Endothelial cell of umbilical vein (primary cell): ENCODE measurements at regions not wholly inside any gene's neighbourhood (a gene's known extent, or its start where the extent isn't known, plus 50 kb on each side); places are given as distances from the start of the nearest gene placed in this dataset.

Experiments
- BruUV-seq: library from RNA; stranded (reverse); fragments of 400-500 nt; replicated peaks from 2 replicates; lab custom pipeline; 2021; lab: Mats Ljungman, UMichigan
- CTCF ChIA-PET: fragments of 300-600, 350-600 bp; sonication (Branson Sonifier 250); formaldehyde crosslinking; loops from one replicate; lab custom pipeline; 2021; ENCODE audit warnings: antibody characterized with exemption, inconsistent platforms; lab: Charles Lee
- POLR2A ChIA-PET: fragments of 300-600, 350-600 bp; sonication (Branson Sonifier 250); formaldehyde crosslinking; loops from one replicate; lab custom pipeline; 2021; ENCODE audit warnings: antibody characterized with exemption, inconsistent platforms; lab: Charles Lee
- DNase-seq: peaks from one replicate; pipeline ENCODE4 v3.0.0-alpha.2; 2011; ENCODE audit warnings: low read depth, low spot score
- FAIRE-seq: peaks from 2 replicates; lab custom pipeline; 2011; peaks lifted over from hg19 to GRCh38; lab: Jason Lieb, UNC
- H2AFZ ChIP-seq: 2 replicates; pipeline ENCODE4 v1.6.0; 2012; ENCODE audit warnings: low read depth, low read length, control low read depth, inconsistent platforms
- H3K27ac ChIP-seq: 2 replicates; pipeline ENCODE4 v1.5.1; 2011; ENCODE audit warnings: low read depth, mild to moderate bottlenecking, control low read depth, low read length, moderate library complexity; ENCODE audit not compliant: insufficient read depth
- H3K27me3 ChIP-seq, 2 experiments: 2 replicates each; pipeline versions ENCODE4 v1.6.0 to v1.6.1; 2011; ENCODE audit warnings: low read length in 2 of 2, mixed read lengths in 1 of 2; ENCODE audit not compliant: control insufficient read depth in 2 of 2, insufficient read depth in 2 of 2
- H3K36me3 ChIP-seq, 2 experiments: 2 replicates in 1 of 2; 3 replicates in 1 of 2; pipeline ENCODE4 v1.5.1; 2011; ENCODE audit warnings: low read length in 2 of 2, mild to moderate bottlenecking in 1 of 2, moderate library complexity in 1 of 2; ENCODE audit not compliant: control insufficient read depth in 2 of 2, insufficient read depth in 2 of 2; ENCODE audit errors: extremely low read depth in 1 of 2
- H3K4me1 ChIP-seq: 3 replicates; pipeline ENCODE4 v1.5.1; 2011; ENCODE audit warnings: mild to moderate bottlenecking, low read length; ENCODE audit not compliant: control insufficient read depth, insufficient read depth; ENCODE audit errors: extremely low read depth
- H3K4me2 ChIP-seq: 2 replicates; pipeline ENCODE4 v1.6.1; 2011; ENCODE audit warnings: low read length, control low read depth, mixed read lengths; ENCODE audit not compliant: insufficient read depth
- H3K4me3 ChIP-seq, 3 experiments: fragments of 200-600 bp in 1 of 3; sonication (generic), shearing (Covaris generic) in 1 of 3; replicated peaks in 1 of 3; 2 replicates each; pipeline ENCODE4 v1.5.1; 2011 to 2016; ENCODE audit warnings: control low read depth in 3 of 3, low read length in 3 of 3, mild to moderate bottlenecking in 2 of 3, inconsistent platforms in 1 of 3, low read depth in 1 of 3, moderate library complexity in 1 of 3; ENCODE audit not compliant: insufficient read depth in 1 of 3
- H3K79me2 ChIP-seq: 2 replicates; pipeline ENCODE4 v1.6.0; 2012; ENCODE audit warnings: low read length, inconsistent platforms; ENCODE audit not compliant: control insufficient read depth, insufficient read depth
- H3K9ac ChIP-seq: replicated peaks from 2 replicates; pipeline ENCODE3; 2011; ENCODE audit warnings: low read length, control low read depth; ENCODE audit not compliant: insufficient read depth; ENCODE audit errors: extremely low read depth
- H3K9me1 ChIP-seq: replicated peaks from 3 replicates; pipeline ENCODE4 v1.6.0; 2011; ENCODE audit warnings: mild to moderate bottlenecking, low read length; ENCODE audit not compliant: control insufficient read depth, insufficient read depth; ENCODE audit errors: extremely low read depth
- H3K9me3 ChIP-seq: replicated peaks from 2 replicates; pipeline ENCODE4 v1.5.1; 2012; ENCODE audit warnings: low read length, inconsistent platforms; ENCODE audit not compliant: control insufficient read depth, insufficient read depth
- H4K20me1 ChIP-seq: replicated peaks from 2 replicates; pipeline ENCODE3; 2011; ENCODE audit warnings: mild to moderate bottlenecking, low read length; ENCODE audit not compliant: control insufficient read depth, insufficient read depth; ENCODE audit errors: extremely low read depth
- CTCF ChIP-seq, 2 donors: IDR thresholded peaks; 1 replicate in 1 of 2; 2 replicates in 1 of 2; pipeline ENCODE4 v1.5.1; 2011; ENCODE audit warnings: low read length in 2 of 2, mild to moderate bottlenecking in 2 of 2, moderate library complexity in 2 of 2, control low read depth in 1 of 2, inconsistent platforms in 1 of 2, low read depth in 1 of 2; ENCODE audit not compliant: insufficient read depth in 1 of 2; ENCODE audit errors: extremely low read depth in 1 of 2
- EZH2 ChIP-seq: IDR thresholded peaks from 2 replicates; pipeline ENCODE4 v1.6.1; 2012; ENCODE audit warnings: borderline replicate concordance, low read depth, mild to moderate bottlenecking, moderate library complexity, low read length, inconsistent platforms; ENCODE audit not compliant: severe bottlenecking
- FOS ChIP-seq: IDR thresholded peaks from 2 replicates; pipeline ENCODE4 v1.6.1; 2011; ENCODE audit warnings: mild to moderate bottlenecking, low read length, moderate library complexity, borderline replicate concordance; ENCODE audit not compliant: insufficient read depth
- GATA2 ChIP-seq: IDR thresholded peaks from 2 replicates; pipeline ENCODE4 v1.7.0; 2011; ENCODE audit warnings: low read depth, mild to moderate bottlenecking, moderate library complexity, mixed read lengths, low read length; ENCODE audit not compliant: insufficient read length, insufficient read depth
- JUN ChIP-seq: IDR thresholded peaks from 2 replicates; pipeline ENCODE4 v1.6.1; 2011; ENCODE audit warnings: borderline replicate concordance, low read depth; ENCODE audit not compliant: insufficient read length, insufficient read depth
- MYC ChIP-seq: IDR thresholded peaks from one replicate; pipeline ENCODE4 v1.6.1; 2011; ENCODE audit warnings: mild to moderate bottlenecking, low read depth, low read length
- POLR2A ChIP-seq: IDR thresholded peaks from 2 replicates; pipeline ENCODE4 v1.6.1; 2012; ENCODE audit warnings: low read depth, mild to moderate bottlenecking, control low read depth, low read length
- POLR2AphosphoS5 ChIP-seq: IDR thresholded peaks from 2 replicates; pipeline ENCODE4 v1.6.1; 2012; ENCODE audit warnings: low read depth, mild to moderate bottlenecking, control low read depth, low read length, moderate library complexity; ENCODE audit not compliant: insufficient read depth
- dilution Hi-C: fragments of 300-500 bp; cut with MboI; formaldehyde crosslinking; loops from one replicate; pipeline ENCODE4 v1.15.0; 2019; ENCODE audit warnings: low sequenced_read_pairs; ENCODE audit not compliant: extremely low pct_ligation_motif_present
- intact Hi-C: fragments of 100-400 bp; cut with micrococcal nuclease; formaldehyde crosslinking; loops from one replicate; pipeline ENCODE4 v1.10.0; 2022
- TF ChIP-seq, protein P1 (sequence below): IDR thresholded peaks from 2 replicates; pipeline ENCODE4 v1.6.1; 2011; ENCODE audit not compliant: insufficient read depth, insufficient read length

GRCh38 chr5:57717555-57717954 is 234.9 kb upstream of the ACTBL2 start:
- no peaks in the 10 kb centered on the region for H3K9me3 ChIP-seq
- FAIRE-seq: no peak
- no peaks in the 10 kb centered on the region for H3K9me1 ChIP-seq
- intact Hi-C loops: no loop called here
- no peak overlapping the region for H2AFZ ChIP-seq
- no peak for TF ChIP-seq POLR2AphosphoS5
- TF ChIP-seq, protein P1, sequence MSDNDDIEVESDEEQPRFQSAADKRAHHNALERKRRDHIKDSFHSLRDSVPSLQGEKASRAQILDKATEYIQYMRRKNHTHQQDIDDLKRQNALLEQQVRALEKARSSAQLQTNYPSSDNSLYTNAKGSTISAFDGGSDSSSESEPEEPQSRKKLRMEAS: no peak
- TF ChIP-seq FOS: no peak
- TF ChIP-seq MYC: no peak
- no peak for TF ChIP-seq GATA2
- TF ChIP-seq JUN: no peak
- TF ChIP-seq EZH2: no peak
- TF ChIP-seq POLR2A: no peak
- no peak for TF ChIP-seq CTCF (IDR thresholded peaks at IDR 0.05; ENCODE audit: extremely low read depth in 1 of 2, insufficient read depth in 1 of 2, low read depth in 1 of 2, low read length in 2 of 2)
- H3K4me2 ChIP-seq: no peak overlapping the region
- H3K79me2 ChIP-seq: no peaks in the 10 kb centered on the region
- ChIA-PET CTCF (interaction anchor here (1.6 to 2.0 kb wide), 2 partner anchors 10 to 68 kb away, joined by 6 to 7 read pairs; no protein-coding TSS in a partner anchor), POLR2A (no interaction called here)
- no peaks in the 10 kb centered on the region for H4K20me1 ChIP-seq
- H3K27ac ChIP-seq: no peak overlapping the region
- H3K4me1 ChIP-seq: no peaks in the 10 kb centered on the region
- dilution Hi-C loops: no loop called here
- H3K36me3 ChIP-seq: no peaks in the 10 kb centered on the region
- no peaks in the 10 kb centered on the region for H3K27me3 ChIP-seq
- no peak for DNase-seq
- no TSS peak for BruUV-seq
- no peak overlapping the region for H3K4me3 ChIP-seq
- no peak overlapping the region for H3K9ac ChIP-seq
